GM21825 (cell line): ENCODE measurements at regions not wholly inside any gene's neighbourhood (a gene's known extent, or its start where the extent isn't known, plus 50 kb on each side); places are given as distances from the start of the nearest gene placed in this dataset.

ENCODE experiments used
- ATAC-seq: cut with Tn5 transposase; IDR thresholded peaks from one replicate; pipeline ENCODE4 v1.9.1; 2021; ENCODE audit warnings: mild to moderate bottlenecking, moderate library complexity; ENCODE audit not compliant: unreplicated experiment

- no peak for ATAC-seq
Observed at GRCh38 chr16:86185089-86185488, 286.1 kb downstream of the IRF8 start.

- ATAC-seq = no peak
Observed at GRCh38 chr16:86186313-86186712, 287.4 kb downstream of the IRF8 start.

GRCh38 chr16:86189934-86190333 is 291.0 kb downstream of the IRF8 start:
- ATAC-seq = no peak

- ATAC-seq = no peak
Observed at GRCh38 chr16:86191663-86192062, 292.7 kb downstream of the IRF8 start.

GRCh38 chr16:86193528-86194193 is 294.7 kb downstream of the IRF8 start:
- no peak for ATAC-seq

GRCh38 chr16:86195863-86196630 is 297.1 kb downstream of the IRF8 start:
- ATAC-seq = no peak

GRCh38 chr16:86196687-86197391 is 297.9 kb downstream of the IRF8 start:
- no peak for ATAC-seq

GRCh38 chr16:86198206-86199118 is 299.5 kb downstream of the IRF8 start:
- ATAC-seq = no peak

- no peak for ATAC-seq
Observed at GRCh38 chr16:86199182-86199581, 300.2 kb downstream of the IRF8 start.

GRCh38 chr16:86199871-86200695 is 301.1 kb downstream of the IRF8 start:
- no peak for ATAC-seq

GRCh38 chr16:86200722-86201121 is 301.8 kb downstream of the IRF8 start:
- ATAC-seq = no peak

GRCh38 chr16:86201746-86202145 is 302.8 kb downstream of the IRF8 start:
- ATAC-seq = no peak

GRCh38 chr16:86202267-86202666 is 303.3 kb downstream of the IRF8 start:
- ATAC-seq = no peak

- no peak for ATAC-seq
Observed at GRCh38 chr16:86202760-86203426, 303.9 kb downstream of the IRF8 start.

GRCh38 chr16:86203557-86204275 is 304.8 kb downstream of the IRF8 start:
- no peak for ATAC-seq

GRCh38 chr16:86205521-86206245 is 304.6 kb upstream of the FOXF1 start:
- no peak for ATAC-seq

- ATAC-seq = no peak
Observed at GRCh38 chr16:86207350-86207749, 303.0 kb upstream of the FOXF1 start.

- ATAC-seq = no peak
Observed at GRCh38 chr16:86209202-86209601, 301.1 kb upstream of the FOXF1 start.
